Caco-2 (cell line): ENCODE measurements at regions not wholly inside any gene's neighbourhood (a gene's known extent, or its start where the extent isn't known, plus 50 kb on each side); places are given as distances from the start of the nearest gene placed in this dataset.

Source experiments
- BruUV-seq: library from RNA; stranded (reverse); fragments of 400-500 nt; replicated peaks from 2 replicates; lab custom pipeline; 2021; lab: Mats Ljungman, UMichigan
- CTCF ChIA-PET: fragments of 300-600 bp; sonication (Branson Sonifier 250); formaldehyde crosslinking; loops from one replicate; lab custom pipeline; 2022; ENCODE audit warnings: antibody characterized with exemption; lab: Charles Lee
- POLR2A ChIA-PET: fragments of 300-600 bp; sonication (Branson Sonifier 250); formaldehyde crosslinking; loops from one replicate; lab custom pipeline; 2022; ENCODE audit warnings: antibody characterized with exemption; lab: Charles Lee
- DNase-seq, 2 experiments: peaks; one replicate each; pipeline versions ENCODE4 v3.0.0 to v3.0.0-alpha.2; 2020 to 2022
- H3K27me3 ChIP-seq: replicated peaks from 2 replicates; pipeline ENCODE4 v1.6.0; 2011; ENCODE audit warnings: low read length; ENCODE audit not compliant: control insufficient read depth, insufficient read depth
- H3K36me3 ChIP-seq: 2 replicates; pipeline ENCODE4 v1.5.1; 2011; ENCODE audit warnings: low read length; ENCODE audit not compliant: control insufficient read depth, insufficient read depth
- H3K4me1 ChIP-seq: fragments of 250-450 bp; sonication (Bioruptor Pico); 2 replicates; pipeline ENCODE4 v1.5.1; 2020; ENCODE audit warnings: mild to moderate bottlenecking
- H3K4me3 ChIP-seq: 2 replicates; pipeline ENCODE4 v1.5.1; 2011; ENCODE audit warnings: low read depth, mild to moderate bottlenecking, control low read depth, low read length
- H3K9me3 ChIP-seq: fragments of 250-450 bp; sonication (Bioruptor Pico); 2 replicates; pipeline ENCODE4 v1.5.1; 2020; ENCODE audit warnings: mild to moderate bottlenecking, moderate library complexity
- H3K27ac Mint-ChIP-seq: one replicate; pipeline ENCODE4 v1.8.0; 2022; ENCODE audit warnings: mixed read lengths; ENCODE audit not compliant: unreplicated experiment
- H3K27me3 Mint-ChIP-seq: one replicate; pipeline ENCODE4 v1.8.0; 2022; ENCODE audit warnings: mixed read lengths; ENCODE audit not compliant: insufficient read depth, unreplicated experiment
- H3K36me3 Mint-ChIP-seq: one replicate; pipeline ENCODE4 v1.8.0; 2022; ENCODE audit warnings: mild to moderate bottlenecking, mixed read lengths; ENCODE audit not compliant: insufficient read depth, unreplicated experiment
- H3K4me1 Mint-ChIP-seq: one replicate; pipeline ENCODE4 v1.8.0; 2022; ENCODE audit warnings: low read depth, mixed read lengths; ENCODE audit not compliant: unreplicated experiment
- H3K4me3 Mint-ChIP-seq: one replicate; pipeline ENCODE4 v1.8.0; 2022; ENCODE audit warnings: mild to moderate bottlenecking, moderate library complexity, mixed read lengths; ENCODE audit not compliant: unreplicated experiment
- H3K9me3 Mint-ChIP-seq: one replicate; pipeline ENCODE4 v1.8.0; 2022; ENCODE audit warnings: mixed read lengths; ENCODE audit not compliant: unreplicated experiment
- intact Hi-C: fragments of 100-400 bp; cut with micrococcal nuclease; formaldehyde crosslinking; loops from one replicate; pipeline ENCODE4 v1.10.0; 2022; ENCODE audit not compliant: unreplicated experiment
- TF ChIP-seq, protein P1 (sequence below), 2 experiments: fragments of 200-600 bp in 1 of 2; IDR thresholded peaks; 1 replicate in 1 of 2; 2 replicates in 1 of 2; pipeline versions ENCODE4 v1.5.1 to v1.8.0; 2011 to 2022; ENCODE audit warnings: antibody characterized with exemption in 1 of 2, control low read depth in 1 of 2, inconsistent platforms in 1 of 2, low read depth in 1 of 2, low read length in 1 of 2, mild to moderate bottlenecking in 1 of 2, moderate library complexity in 1 of 2; ENCODE audit not compliant: insufficient read depth in 1 of 2, severe bottlenecking in 1 of 2, unreplicated experiment in 1 of 2

DNA sequence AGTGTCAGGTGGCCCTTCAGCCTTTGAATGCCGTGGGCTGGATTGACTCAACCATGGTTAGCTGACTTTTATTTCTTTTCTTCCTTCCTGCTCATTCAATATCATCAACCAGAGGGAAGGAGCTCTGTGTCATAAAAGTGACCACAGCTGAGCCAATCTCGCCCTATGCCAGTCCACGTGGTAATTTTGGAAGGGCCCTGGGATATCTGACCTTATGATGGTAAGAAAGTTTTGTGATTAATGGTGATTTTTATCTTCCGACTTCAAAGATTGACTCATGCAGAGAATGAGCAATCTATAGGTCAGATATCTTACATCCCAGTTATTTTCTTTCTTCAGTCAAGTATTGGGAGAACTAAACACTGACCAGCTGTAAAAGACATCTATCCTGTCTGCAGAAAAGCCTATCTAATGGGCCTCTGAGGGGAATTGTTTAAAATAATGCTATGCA lies 170.3 kb downstream of the ZC3H11B start:
- H3K9me3 Mint-ChIP-seq = no peaks in the 10 kb centered on the region
- DNase-seq = no peak
- H3K4me3 ChIP-seq = no peak overlapping the region

DNA sequence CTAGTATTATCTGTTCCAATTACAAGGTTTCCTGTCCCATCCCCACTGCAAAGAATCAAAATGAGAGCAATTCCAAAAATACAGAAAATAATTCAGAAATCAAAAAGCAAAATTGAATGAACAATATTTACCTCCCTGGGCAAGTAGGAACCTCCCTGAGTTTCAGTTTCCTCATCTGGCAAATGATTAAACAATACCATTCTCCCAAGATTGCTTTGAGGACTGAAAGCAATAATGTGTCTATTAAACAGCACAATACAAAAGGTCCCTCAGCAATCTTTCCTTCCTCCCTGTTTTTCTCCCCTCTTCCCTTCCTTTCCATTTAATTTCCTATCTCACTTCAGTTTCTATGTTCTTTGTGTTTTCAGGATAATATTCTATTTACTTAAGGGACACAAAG lies 171.0 kb downstream of the ZC3H11B start:
- CTCF ChIA-PET = no interaction called here
- Mint-ChIP-seq H3K27ac (no peak overlapping the region), H3K4me1 (peaks cover 7% of the 10 kb centered on the region), H3K4me3 (no peak overlapping the region), H3K27me3 (peaks cover 2% of the 10 kb centered on the region), H3K36me3 (no peaks in the 10 kb centered on the region), H3K9me3 (no peaks in the 10 kb centered on the region)
- Histone ChIP-seq H3K27me3 (no peaks in the 10 kb centered on the region), H3K4me1 (no peaks in the 10 kb centered on the region), H3K4me3 (no peak overlapping the region), H3K9me3 (no peaks in the 10 kb centered on the region), H3K36me3 (no peaks in the 10 kb centered on the region)
- TF ChIP-seq, protein P1, sequence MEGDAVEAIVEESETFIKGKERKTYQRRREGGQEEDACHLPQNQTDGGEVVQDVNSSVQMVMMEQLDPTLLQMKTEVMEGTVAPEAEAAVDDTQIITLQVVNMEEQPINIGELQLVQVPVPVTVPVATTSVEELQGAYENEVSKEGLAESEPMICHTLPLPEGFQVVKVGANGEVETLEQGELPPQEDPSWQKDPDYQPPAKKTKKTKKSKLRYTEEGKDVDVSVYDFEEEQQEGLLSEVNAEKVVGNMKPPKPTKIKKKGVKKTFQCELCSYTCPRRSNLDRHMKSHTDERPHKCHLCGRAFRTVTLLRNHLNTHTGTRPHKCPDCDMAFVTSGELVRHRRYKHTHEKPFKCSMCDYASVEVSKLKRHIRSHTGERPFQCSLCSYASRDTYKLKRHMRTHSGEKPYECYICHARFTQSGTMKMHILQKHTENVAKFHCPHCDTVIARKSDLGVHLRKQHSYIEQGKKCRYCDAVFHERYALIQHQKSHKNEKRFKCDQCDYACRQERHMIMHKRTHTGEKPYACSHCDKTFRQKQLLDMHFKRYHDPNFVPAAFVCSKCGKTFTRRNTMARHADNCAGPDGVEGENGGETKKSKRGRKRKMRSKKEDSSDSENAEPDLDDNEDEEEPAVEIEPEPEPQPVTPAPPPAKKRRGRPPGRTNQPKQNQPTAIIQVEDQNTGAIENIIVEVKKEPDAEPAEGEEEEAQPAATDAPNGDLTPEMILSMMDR (IDR thresholded peaks at IDR 0.05; ENCODE audit: insufficient read depth in 1 of 2, low read depth in 1 of 2, low read length in 1 of 2, severe bottlenecking in 1 of 2, unreplicated experiment in 1 of 2) = no peak
- no TSS peak for BruUV-seq
- POLR2A ChIA-PET = no interaction called here
- intact Hi-C loops = no loop called here
- no peak for DNase-seq

More for the DNA sequence above, 170.3 kb downstream of the ZC3H11B start:
- ChIA-PET POLR2A (no interaction called here), CTCF (no interaction called here)
- H3K27me3 Mint-ChIP-seq = peaks cover 2% of the 10 kb centered on the region
- no peaks in the 10 kb centered on the region for H3K4me1 ChIP-seq
- TF ChIP-seq, protein P1 (IDR thresholded peaks at IDR 0.05; ENCODE audit: insufficient read depth in 1 of 2, low read depth in 1 of 2, low read length in 1 of 2, severe bottlenecking in 1 of 2, unreplicated experiment in 1 of 2) = no peak
- no peak overlapping the region for H3K27ac Mint-ChIP-seq
- H3K36me3 ChIP-seq = no peaks in the 10 kb centered on the region
- H3K27me3 ChIP-seq = no peaks in the 10 kb centered on the region
- no peaks in the 10 kb centered on the region for H3K36me3 Mint-ChIP-seq
- no peaks in the 10 kb centered on the region for H3K9me3 ChIP-seq
- no TSS peak for BruUV-seq
- no peak overlapping the region for H3K4me3 Mint-ChIP-seq
- peaks cover 7% of the 10 kb centered on the region for H3K4me1 Mint-ChIP-seq
- intact Hi-C loops = no loop called here

DNA sequence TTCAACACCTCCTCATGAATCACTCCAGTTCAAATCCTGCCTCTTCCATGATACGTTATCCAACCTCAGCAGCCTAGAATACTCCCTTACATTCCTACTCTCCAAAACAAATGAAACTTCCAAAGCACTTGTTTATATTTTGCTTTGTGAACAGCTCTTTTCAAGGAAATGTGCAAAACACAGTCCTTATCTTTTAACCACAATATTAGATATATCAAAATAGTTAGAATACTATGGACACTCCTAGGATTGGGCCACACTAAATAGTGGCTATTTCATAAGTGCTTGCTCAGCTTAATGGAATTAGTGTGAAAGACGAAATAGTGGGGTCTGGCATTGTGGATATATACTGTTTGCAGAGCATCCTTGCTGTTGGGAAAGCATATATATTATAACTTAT lies 173.5 kb downstream of the ZC3H11B start:
- peaks cover 7% of the 10 kb centered on the region for H3K4me1 Mint-ChIP-seq
- CTCF ChIA-PET = no interaction called here

More for the DNA sequence above, 173.5 kb downstream of the ZC3H11B start:
- Histone ChIP-seq H3K4me1 (no peaks in the 10 kb centered on the region), H3K36me3 (no peaks in the 10 kb centered on the region), H3K4me3 (no peak overlapping the region), H3K27me3 (no peaks in the 10 kb centered on the region), H3K9me3 (no peaks in the 10 kb centered on the region)
- no peaks in the 10 kb centered on the region for H3K9me3 Mint-ChIP-seq
- peaks cover 2% of the 10 kb centered on the region for H3K27me3 Mint-ChIP-seq
- H3K27ac Mint-ChIP-seq = no peak overlapping the region
- POLR2A ChIA-PET = no interaction called here
- BruUV-seq = no TSS peak
- intact Hi-C loops = no loop called here
- no peaks in the 10 kb centered on the region for H3K36me3 Mint-ChIP-seq
- DNase-seq = no peak
- no peak overlapping the region for H3K4me3 Mint-ChIP-seq
- TF ChIP-seq, protein P1 (IDR thresholded peaks at IDR 0.05; ENCODE audit: insufficient read depth in 1 of 2, low read depth in 1 of 2, low read length in 1 of 2, severe bottlenecking in 1 of 2, unreplicated experiment in 1 of 2) = no peak
